NCI-H1436 treated with DMSO at 0.1 percent for 48 hours (cell line): ENCODE measurements at regions not wholly inside any gene's neighbourhood (a gene's known extent, or its start where the extent isn't known, plus 50 kb on each side); places are given as distances from the start of the nearest gene placed in this dataset.

Source experiments
- DNase-seq: peaks from one replicate; lab custom pipeline; 2025; lab: John Stamatoyannopoulos, UW

DNA sequence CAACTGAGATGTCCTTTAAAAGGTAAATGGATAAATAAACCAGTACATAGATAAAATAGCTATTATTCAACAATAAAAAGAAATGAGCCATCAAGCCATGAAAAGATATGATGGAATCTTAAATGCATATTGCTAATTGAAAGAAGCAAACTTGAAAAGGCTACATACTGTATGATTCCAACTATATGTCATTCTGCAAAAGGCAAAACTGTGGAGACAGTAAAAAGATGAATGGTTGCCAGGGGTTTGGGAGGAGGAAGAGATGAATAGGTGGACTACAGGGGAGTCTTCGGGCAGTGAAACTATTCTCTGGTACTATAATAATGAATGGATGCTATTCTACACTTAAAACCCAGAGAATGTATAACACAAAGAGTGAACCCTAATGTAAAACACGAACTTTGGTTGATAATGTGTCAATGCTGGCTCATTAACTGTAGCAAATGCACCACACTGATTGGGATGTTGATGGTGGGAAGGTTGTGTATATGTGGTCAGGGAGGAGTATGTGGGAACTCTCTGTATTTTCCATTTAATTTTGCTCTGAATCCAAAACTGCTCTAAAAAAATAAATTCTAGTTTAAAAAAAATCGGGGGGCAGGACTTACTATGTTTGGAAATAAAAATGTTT, 73.7 kb upstream of the MYCN start:
- no peak for DNase-seq

DNA sequence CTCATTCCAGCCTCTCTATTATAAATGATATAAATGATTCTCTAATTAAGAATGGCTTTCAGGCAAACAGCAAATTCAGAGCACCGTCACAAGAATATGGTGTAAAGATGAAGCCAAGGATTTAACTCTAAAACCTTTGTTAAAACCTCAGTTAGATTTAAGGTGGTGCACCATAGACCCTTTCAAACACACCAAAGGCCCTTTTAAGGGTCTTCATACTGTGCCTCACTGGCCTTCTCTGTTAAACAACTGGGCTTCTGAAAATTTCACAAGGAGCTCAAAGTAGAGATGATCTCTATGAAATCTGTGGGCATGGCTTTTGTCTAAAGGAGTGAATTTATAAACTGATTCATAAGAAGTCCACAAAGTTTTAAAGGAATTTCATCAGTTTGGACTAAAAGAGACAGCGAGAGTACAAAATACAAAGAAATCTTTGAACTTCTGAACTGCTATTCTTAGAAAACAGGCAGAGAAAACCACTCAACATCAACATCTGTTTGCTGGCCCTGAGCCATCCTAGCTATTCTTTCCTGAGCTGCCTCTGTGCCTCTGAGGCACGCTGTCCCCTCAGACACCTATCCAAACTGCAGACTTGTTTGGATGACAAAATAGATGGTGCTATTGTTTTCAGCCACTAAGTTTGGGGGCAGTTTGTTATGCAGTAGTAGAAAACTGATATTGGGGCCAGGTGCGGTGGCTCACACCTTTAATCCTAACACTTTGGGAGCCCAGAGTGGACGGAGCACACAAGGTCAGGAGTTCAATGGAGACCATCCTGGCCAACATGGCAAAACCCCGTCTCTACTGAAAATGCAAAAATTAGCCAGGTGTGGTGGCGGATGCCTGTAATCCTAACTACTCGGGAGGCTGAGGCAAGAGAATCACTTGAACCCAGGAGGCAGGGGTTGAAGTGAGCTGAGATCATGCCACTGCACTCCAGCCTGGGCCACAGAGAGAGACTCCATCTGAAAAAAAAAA, 72.9 kb upstream of the MYCN start:
- DNase-seq: no peak

DNA sequence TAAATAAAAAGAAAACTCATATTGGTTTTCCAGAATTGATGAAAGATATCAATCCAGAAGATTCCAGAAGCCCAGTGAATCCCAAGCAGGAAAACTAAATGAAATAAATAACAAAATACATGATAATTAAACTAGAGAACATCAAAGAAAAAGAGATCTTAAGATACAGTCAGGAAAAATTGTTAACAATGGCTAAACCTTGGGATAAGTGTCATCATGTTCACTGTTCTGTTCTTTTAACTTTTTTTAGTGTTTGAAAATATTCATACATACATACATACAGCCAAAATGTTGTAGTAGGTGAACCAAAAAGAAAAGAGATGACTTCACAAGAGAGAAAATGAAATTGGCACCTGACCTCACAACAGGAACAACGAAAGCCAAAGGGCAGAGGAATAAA, 72.2 kb upstream of the MYCN start:
- no peak for DNase-seq

DNA sequence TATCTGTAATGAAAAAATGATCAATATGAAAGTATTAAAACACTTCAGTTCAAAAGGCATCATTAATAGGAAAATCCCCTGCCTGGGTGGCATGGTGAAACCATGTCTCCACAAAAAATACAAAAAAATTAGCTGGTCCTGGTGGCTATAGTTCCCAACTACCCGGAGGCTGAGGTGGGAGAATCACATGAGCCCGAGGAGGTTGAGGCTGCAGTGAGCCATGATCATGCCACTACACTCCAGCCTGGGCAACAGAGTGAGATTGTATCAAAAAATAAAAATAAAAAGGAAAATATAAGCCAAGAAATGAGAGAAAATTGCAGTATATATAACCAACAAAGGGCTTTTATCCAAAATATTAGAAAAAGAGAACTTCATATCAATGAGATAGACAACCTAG, 71.6 kb upstream of the MYCN start:
- no peak for DNase-seq

DNA sequence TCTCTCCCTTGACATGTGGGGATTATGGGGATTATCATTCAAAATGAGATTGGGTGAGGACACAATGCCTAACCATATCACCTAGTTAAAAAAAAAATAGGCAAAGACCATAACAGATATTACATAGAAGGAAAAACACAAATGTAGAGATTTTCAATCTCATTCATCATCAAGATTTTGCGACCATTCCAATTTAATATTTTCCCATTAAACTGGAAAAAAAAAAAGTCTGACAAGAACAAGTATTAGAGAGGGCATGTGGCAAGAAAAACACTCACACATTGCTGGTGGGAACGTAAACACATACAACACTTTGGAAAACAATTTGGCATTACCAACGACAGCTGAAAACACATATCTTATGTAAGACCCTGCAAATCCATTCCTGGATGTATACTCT, 71.0 kb upstream of the MYCN start:
- no peak for DNase-seq

DNA sequence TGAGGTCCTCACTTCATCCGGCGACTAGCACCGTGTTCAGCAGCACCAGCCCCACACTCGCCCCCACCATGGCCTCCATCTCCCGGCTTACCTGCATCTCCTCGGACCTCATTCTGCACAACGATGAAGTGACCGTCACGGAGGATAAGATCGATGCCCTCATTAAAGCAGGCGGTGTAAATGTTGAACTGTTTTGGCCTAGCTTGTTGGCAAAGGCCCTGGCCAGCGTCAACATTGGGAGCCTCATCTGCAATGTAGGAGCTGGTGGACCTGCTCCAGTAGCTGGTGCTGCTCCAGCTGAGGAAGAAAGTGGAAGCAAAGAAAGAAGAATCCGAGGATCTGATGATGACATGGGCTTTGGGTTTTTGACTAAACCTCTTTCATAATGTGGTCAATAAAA, 70.5 kb upstream of the MYCN start:
- DNase-seq: no peak

DNA sequence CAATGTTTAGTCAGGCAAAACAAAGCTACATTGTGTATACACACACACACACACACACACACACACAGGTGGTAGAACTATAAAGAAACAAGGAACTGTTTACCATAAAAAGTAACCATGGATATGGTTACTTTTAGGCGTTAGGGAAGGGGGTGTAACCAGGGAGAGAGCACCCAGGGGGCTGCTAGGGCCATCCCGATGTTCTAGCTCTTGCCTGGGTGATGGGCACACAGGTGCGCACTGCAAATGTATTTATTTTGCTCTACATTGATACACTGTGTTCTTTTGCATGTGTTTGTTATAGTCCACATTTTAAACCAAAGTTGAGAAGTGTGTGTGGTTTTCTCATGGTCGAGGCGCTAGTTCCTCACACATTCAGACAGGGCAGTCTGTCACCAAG, 69.8 kb upstream of the MYCN start:
- no peak for DNase-seq

DNA sequence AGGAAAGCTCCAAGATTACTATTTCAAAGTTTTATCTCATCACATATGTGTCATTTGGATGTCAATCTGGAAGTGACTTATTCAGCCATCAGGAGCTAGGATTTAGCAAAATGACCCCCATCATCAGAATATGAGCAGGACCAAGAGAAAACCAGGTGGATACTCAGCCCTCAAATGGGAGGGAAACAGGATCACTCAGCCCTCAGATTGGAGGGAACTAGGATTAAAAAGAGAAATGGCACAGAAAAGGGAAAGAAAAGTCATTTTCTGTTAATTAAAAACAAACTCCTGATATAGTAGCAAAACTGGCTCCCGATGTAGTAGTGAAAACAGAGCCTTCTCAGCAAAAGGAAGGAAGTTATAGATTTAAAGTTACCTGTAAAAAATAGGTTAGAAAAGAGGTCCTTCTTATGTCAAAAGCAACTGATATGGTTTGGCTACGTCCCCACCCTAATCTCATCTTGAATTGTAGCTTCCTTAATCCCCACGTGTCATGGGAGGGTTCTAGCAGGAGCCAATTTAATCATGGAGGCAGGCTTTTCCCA, 69.0 kb upstream of the MYCN start:
- DNase-seq: no peak

DNA sequence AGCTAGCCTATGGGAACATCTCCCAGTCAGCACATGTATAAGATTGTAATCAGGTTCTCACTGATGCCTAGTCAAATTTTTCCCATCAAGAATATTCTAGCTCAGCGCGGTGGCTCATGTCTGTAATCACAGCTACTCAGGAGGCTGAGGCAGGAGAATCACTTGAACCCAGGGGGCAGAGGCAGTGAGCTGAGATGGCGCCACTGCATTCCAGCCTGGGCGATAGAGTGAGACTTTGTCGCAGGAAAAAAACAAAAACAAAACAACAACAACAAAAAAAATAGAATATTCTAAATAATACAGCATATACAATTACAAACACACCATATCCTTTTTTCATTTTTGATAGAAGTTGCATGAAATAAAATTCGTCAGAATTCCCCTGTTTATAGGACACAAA, 67.5 kb upstream of the MYCN start:
- no peak for DNase-seq

DNA sequence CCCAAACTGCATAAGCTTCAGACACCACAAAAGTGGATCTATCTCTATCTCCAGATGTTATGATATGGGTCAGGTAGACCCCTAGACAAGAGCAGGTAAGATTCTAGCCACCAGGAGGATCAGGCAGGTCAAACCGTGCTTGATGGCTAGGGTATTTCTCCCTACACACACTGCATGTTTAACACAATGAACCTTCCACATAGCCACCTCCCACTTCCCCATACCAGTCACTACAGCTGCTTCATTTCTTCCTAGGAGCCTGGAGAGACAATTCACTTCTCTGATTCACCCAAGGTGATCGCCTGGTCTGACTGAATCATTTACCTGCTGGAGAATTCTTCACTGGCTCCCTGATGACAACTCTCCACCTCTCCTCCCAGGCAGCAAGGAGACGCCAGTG, 66.0 kb upstream of the MYCN start:
- DNase-seq: no peak

DNA sequence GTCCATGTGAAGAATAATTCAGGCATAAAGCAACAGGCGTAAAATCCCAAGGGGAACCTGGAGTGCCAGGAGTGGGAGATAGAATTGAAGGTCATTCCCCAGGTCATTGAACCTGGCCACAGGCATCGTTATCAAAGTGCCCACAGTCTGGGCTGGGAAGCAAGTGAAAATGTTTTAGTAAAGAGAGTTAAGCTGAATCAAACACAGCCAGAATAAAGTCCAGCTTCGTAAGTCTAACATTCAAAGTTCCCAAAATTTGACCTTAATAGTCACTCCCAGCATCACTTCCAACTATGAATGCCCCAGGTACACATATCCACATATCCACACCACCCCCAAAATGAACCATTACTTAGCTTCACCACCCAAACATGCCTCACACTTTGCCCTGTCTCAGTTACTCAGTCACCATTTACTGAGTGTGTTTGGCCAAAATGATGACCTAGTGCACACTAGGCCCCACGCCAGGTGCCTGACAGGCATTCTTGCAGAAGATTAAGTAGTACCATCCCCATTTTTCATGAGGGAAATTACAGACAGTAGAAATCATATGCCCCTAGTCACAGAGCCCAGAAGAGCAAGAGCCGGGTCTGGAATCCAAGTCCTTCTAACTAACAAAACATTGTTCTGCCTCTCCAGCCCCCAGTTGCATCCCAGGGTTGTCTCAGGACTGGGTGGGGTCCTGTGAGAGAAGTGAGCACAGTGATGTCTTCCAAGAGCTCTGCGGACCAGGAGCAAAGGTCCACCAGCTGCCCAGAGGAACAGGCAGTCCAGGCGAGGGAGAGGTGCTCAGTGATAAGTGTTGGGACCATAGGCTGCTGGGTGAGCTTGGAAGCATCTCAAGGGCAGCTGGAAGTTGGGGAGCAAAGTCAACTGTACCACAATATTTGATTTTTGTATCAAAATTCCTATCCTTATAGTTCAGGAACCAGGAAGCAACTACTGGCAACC, 65.2 kb upstream of the MYCN start:
- no peak for DNase-seq

DNA sequence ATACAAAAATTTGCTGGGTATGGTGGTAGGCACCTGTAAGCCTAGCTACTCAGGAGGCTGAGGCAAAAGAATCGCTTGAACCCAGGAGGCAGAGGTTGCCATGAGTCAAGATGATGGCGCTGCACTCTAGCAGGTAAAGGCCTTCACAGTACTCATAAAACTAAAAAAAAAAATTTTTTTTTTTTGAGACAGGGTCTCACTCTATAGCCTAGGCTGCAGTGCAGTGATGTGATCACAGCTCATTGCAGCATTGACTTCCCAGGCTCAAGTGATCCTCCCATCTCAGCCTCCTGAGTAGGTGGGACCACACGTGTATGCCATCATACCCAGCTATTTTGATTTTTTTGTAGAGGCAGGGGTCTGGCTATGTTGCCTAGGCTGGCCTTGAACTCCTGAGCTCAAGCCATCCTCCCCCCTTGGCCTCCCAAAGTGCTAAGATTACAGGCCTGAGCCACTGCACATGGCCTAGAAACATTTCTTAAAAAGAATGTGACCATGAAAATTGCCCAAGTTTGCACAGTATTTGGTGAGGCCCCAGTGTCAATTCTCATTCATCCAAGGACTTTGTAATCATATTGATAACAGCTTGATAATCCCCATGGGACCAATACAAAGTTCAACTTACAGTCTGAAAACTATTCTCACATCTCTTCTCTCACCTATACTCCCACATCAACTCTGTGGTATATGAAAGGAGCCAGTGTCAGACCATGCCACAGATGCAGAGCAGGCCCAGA, 64.2 kb upstream of the MYCN start:
- no peak for DNase-seq

DNA sequence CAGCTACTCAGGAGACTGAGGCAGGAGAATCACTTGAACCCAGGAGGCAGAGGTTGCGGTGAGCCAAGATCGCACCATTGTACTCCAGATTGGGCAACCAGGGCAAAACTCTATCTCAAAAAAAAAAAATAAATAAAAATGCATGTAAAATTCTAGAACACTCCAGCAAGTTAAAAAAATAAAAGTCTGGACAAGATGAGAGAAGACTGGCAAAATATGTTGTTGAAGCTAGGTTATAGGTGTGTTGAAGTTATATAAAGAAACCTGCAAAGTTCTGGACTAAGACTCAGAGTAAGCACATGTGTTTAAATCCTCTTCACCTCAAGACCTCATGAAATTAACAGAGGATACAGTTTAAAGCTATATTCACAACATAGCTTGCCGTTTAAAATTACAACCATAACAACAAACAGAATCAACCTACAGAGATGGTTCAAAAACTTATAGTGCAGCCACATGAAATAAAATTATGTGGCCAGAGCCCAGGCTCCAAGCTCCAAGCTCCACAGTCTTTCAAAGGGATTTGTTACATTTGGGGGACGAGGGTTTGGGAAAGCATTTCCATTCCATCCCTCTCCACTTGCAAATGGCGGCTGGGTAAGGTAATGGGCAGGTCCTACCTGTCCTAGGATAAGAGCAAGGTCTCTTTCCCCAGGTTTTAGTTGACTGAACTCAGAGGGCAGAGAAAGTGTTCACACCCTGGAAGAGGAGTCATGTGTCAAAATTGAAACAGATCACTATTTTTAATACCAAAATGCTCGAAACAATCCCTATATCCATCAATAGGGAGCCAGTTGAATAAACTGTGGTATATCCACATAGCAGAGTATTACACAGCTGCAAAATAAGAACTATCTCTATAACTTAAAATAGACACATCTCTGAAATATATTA, 59.9 kb upstream of the MYCN start:
- DNase-seq: no peak

DNA sequence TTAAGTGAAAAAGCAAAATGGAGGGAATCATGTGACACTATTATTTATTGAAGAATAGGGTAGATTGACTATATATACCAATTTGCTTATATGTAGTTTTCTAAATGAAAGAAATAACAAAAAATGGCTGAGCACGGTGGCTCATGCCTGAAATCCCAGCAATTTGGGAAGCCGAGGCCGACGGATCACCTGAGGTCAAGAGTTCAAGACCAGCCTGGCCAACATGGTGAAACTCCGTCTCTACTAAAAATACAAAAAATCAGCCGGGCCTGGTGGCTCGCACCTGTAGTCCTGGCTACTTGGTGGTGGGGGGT, 59.3 kb upstream of the MYCN start:
- DNase-seq: no peak

DNA sequence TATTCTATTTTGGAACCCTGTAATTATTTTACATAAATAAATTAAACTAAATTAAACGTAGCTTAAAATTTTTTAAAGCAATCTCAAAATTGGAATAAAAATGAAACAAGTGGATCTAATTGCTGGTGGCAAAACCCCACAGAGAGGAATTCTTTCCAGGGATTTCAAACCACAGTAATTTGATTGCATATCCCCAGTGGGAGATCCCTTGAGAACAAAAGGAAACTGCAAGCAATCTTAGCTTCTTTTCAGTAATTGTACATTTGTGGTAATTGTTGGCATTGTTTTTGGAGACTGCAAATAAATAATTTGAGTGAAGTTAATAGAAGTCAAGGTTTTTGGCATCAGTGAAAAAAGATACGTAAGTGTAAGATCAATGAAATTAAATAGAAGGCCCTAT, 58.7 kb upstream of the MYCN start:
- no peak for DNase-seq

DNA sequence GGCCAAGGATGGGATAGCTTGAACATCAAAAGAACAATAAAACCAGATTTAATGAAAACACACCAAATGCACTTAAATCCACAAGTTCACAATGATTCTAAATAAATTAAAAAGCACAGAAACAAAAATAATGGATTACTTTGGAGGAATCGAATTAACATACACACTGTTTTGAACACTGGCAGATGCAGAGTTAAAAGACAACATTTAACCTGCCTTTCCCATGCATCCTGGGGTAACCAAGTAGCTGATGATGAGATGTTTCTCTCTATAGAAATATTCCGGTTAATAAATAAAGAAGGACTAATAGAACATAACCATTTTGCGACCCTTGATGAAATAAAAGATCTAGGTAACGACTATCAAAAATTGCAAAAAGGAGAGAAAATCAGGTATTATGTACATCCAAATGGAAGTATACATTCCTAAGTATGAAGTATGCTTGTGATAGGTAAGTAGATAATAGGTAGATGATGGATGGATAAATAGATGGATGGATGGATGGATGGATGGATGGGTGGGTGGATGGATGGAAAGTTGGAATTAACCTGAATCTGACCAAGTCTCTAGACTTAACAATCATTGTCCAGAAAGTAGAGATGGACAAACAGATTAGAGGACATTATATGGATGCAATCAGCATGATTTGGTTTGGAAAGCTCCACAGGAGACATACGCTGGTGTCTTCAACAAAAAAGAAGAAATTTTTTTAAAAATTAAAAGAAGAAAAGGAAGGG, 57.4 kb upstream of the MYCN start:
- no peak for DNase-seq

DNA sequence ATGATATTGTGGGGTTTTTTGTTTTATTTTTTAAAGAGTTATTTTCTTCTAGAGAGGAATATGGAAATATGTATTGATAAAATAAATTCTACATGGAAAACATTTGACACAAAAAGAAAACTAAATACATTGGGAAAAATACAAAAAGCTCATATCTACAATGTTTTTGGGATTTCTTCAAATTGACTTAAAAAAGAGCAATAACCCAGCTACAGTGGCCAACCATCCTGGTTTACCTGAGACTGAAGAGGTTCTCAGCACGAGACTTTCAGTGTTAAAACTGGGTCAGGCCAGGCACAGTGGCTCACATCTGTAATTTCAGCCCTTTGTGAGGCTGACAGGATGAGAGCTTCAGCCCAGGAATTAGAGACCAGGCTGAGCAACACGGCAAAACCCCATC, 56.7 kb upstream of the MYCN start:
- DNase-seq: no peak

DNA sequence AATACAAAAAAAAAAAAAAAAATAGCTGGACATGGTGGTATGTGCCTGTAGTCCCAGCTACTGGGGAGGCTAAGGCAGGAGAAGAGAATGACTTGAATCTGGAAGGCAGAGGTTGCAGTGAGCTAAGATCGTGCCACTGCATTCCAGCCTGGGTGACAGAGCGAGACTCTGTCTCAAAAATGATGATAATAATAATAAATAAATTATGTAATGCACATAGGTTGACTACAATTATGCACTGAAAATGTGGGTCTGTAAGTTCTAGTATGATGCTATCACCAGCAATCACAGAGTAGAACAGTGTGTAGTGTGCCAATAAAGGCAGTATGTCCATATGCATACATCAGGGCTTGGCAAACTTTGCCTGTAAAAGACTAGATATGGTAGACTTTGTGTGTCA, 55.6 kb upstream of the MYCN start:
- DNase-seq: no peak

DNA sequence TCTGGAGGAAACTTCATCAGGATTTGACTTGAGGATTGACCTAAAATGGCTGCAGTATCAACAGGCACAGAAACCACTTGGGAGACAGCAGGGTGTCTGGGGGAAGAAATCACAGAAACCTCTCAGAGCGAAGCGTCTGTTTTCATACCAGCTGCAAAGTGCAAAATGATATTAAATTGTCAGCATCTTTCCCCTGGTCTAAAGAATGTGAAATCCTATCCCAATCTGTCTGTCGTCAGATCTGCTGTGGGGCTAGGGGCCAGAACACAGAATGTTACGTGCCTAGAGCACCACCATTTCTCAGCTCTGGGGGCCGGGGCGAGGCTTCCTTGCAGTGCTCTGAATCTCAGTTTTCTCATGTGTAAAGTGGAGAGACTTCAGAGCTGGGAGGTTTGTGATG, 54.1 kb upstream of the MYCN start:
- DNase-seq: no peak
